ENCODE measurements at regions not wholly inside any gene's neighbourhood (a gene's known extent, or its start where the extent isn't known, plus 50 kb on each side); places are given as distances from the start of the nearest gene placed in this dataset.

DNA sequence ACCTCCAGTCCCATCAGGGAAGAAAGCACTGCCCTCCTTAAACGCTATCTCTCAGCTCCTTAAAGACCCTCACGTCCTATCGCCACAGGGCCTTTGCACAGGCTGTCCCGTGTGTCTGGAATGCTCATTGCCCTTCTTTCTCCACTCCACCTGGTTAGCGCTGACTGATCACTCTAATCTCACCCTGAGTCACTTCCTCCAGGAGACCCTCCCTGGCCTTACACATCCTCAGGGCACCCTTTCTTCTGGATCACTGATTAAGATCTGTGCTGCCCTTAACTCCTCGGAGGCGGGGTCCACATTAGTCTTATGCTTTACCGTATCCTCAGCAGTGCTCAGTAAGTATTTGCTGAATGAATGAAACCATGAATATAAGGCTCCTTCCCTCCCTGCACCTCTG lies 94.7 kb downstream of the SYNE3 start:
- Histone ChIP-seq H3K36me3 (no peaks in the 10 kb centered on the region), H3K4me1 (no peaks in the 10 kb centered on the region), H3K9ac (ENCODE audit: low read depth in 2 of 2, low read length in 2 of 2) (no peak overlapping the region), H3K27me3 (no peaks in the 10 kb centered on the region), H3K27ac (no peak overlapping the region), H3K4me3 (no peak overlapping the region), H3K9me3 (no peaks in the 10 kb centered on the region)
- intact Hi-C loops (cut with DNase I) = no loop called here
- TF ChIP-seq, protein P1, sequence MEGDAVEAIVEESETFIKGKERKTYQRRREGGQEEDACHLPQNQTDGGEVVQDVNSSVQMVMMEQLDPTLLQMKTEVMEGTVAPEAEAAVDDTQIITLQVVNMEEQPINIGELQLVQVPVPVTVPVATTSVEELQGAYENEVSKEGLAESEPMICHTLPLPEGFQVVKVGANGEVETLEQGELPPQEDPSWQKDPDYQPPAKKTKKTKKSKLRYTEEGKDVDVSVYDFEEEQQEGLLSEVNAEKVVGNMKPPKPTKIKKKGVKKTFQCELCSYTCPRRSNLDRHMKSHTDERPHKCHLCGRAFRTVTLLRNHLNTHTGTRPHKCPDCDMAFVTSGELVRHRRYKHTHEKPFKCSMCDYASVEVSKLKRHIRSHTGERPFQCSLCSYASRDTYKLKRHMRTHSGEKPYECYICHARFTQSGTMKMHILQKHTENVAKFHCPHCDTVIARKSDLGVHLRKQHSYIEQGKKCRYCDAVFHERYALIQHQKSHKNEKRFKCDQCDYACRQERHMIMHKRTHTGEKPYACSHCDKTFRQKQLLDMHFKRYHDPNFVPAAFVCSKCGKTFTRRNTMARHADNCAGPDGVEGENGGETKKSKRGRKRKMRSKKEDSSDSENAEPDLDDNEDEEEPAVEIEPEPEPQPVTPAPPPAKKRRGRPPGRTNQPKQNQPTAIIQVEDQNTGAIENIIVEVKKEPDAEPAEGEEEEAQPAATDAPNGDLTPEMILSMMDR (IDR thresholded peaks at IDR 0.05) = no peak
- DNase-seq = no peak

DNA sequence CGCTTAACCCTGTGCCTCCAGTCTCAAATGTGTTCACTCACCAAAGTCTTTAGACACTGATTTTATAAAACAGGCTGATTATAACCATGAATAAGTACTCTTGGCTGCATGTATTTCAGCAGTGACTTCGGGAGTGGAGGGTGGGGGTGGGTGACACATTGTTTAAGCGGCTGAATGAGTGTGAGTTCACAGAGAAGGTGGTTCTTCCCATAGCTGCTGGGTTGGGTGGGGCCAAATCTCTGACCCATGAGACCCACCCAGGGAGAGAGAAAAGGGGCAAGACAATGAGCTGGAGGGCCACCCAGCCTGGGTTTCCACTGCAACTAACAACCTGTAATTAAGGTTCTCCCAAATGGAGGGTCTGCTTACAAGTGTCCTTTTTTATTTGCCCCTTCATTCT lies 96.4 kb downstream of the SYNE3 start:
- no peak overlapping the region for H3K27ac ChIP-seq
- TF ChIP-seq, protein P1 (IDR thresholded peaks at IDR 0.05) = no peak
- H3K9ac ChIP-seq (ENCODE audit: low read depth in 2 of 2, low read length in 2 of 2) = no peak overlapping the region
- no peaks in the 10 kb centered on the region for H3K4me1 ChIP-seq
- no peaks in the 10 kb centered on the region for H3K27me3 ChIP-seq
- H3K4me3 ChIP-seq = no peak overlapping the region
- no peak for DNase-seq
- H3K36me3 ChIP-seq = no peaks in the 10 kb centered on the region
- intact Hi-C loops (cut with DNase I) = no loop called here
- H3K9me3 ChIP-seq = no peaks in the 10 kb centered on the region

DNA sequence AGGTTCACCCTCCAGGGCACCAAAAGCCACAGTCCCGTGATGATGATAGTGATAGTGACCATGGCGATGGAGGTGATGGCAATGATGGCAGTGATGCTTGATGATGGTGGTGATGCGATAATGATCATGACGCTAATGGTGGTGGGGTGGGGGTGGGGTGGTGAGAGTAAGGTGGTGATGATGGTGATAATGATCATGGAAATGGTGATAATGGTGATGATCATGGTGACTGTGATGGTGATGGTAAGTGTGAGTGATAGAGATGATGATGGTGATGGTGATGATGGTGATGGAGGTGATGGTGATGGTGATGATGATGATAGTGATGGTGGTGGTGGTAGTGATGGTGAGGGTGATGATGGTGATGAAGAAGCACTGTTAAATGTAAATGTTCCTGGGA lies 96.9 kb downstream of the SYNE3 start:
- Histone ChIP-seq H3K36me3 (no peaks in the 10 kb centered on the region), H3K9ac (ENCODE audit: low read depth in 2 of 2, low read length in 2 of 2) (no peak overlapping the region), H3K9me3 (no peaks in the 10 kb centered on the region), H3K27me3 (no peaks in the 10 kb centered on the region), H3K4me1 (no peaks in the 10 kb centered on the region), H3K27ac (no peak overlapping the region), H3K4me3 (no peak overlapping the region)
- DNase-seq = no peak
- intact Hi-C loops (cut with DNase I) = no loop called here
- TF ChIP-seq, protein P1 (IDR thresholded peaks at IDR 0.05) = no peak

DNA sequence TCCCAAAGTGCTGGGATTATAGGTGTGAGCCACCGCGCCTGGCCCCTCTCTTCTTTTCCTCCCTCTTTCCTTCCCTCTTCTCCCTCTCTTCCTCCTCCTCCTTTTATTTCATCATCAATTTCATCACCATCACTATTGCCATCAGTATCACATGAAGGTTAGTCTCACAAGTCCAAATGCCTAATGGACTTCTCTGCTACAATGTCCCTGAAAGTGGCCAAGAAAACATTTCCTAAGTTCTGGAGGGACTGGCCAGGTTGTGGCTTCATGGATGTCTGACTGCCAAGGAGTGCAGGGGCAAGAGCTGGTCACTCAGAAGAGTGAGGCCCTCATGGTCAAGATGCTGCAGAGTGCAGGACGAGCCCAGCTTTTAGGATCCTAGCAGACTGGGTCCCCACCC lies 97.6 kb downstream of the SYNE3 start:
- H3K9me3 ChIP-seq = no peaks in the 10 kb centered on the region
- no peak overlapping the region for H3K9ac ChIP-seq (ENCODE audit: low read depth in 2 of 2, low read length in 2 of 2)
- no peaks in the 10 kb centered on the region for H3K27me3 ChIP-seq
- H3K27ac ChIP-seq = no peak overlapping the region
- TF ChIP-seq, protein P1 (IDR thresholded peaks at IDR 0.05) = no peak
- no peaks in the 10 kb centered on the region for H3K4me1 ChIP-seq
- no peak overlapping the region for H3K4me3 ChIP-seq
- intact Hi-C loops (cut with DNase I) = no loop called here
- no peak for DNase-seq
- H3K36me3 ChIP-seq = no peaks in the 10 kb centered on the region

DNA sequence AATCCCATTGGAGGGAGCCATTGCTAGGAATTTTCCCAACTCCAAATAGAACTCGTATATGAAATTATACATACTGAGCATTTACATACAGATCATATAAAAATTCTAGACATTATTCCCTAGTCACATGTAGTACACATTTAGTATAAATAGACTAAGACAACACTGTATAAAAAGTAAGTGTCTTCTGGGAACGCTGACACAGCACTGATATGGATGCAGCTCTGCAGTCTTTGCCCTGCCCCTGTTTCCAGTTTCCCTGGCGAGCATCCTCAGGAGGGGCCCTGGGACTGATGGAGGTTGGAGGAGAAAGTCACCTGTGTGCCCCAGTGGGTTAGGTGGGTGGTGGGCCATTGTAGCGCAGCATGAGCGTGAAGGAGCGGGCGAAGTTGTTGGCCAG lies 97.8 kb upstream of the CLMN start:
- H3K9me3 ChIP-seq = no peaks in the 10 kb centered on the region
- H3K27me3 ChIP-seq = no peaks in the 10 kb centered on the region
- intact Hi-C loops (cut with DNase I) = no loop called here
- H3K9ac ChIP-seq (ENCODE audit: low read depth in 2 of 2, low read length in 2 of 2) = no peak overlapping the region
- H3K4me3 ChIP-seq = no peak overlapping the region
- no peaks in the 10 kb centered on the region for H3K36me3 ChIP-seq
- TF ChIP-seq, protein P1 (IDR thresholded peaks at IDR 0.05) = no peak
- no peaks in the 10 kb centered on the region for H3K4me1 ChIP-seq
- H3K27ac ChIP-seq = no peak overlapping the region
- DNase-seq = no peak

DNA sequence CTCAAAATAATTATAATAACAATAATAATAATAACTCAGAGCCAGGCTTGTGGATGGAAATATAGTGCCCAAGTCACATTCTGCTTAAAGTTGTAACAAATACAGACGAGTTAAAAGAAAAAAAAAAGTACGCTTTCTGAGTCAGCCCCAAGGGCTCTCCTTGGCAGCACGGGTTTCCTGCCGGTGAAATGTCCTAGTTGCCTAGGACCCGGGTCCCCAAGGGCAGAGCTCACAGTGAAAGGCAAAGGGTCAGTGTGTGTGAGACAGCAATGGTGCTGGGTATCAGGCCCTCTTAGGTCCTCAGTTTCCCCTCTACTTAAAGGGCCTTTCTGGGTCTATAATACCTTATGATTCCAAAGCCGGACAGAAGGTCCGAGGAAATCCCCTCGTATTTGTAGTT lies 96.3 kb upstream of the CLMN start:
- H3K36me3 ChIP-seq = no peaks in the 10 kb centered on the region

More for the DNA sequence above, 96.3 kb upstream of the CLMN start:
- no peak overlapping the region for H3K4me3 ChIP-seq
- no peaks in the 10 kb centered on the region for H3K9me3 ChIP-seq
- DNase-seq = no peak
- no peaks in the 10 kb centered on the region for H3K4me1 ChIP-seq
- H3K27me3 ChIP-seq = no peaks in the 10 kb centered on the region
- TF ChIP-seq, protein P1 (IDR thresholded peaks at IDR 0.05) = no peak
- intact Hi-C loops (cut with DNase I) = no loop called here
- no peak overlapping the region for H3K9ac ChIP-seq (ENCODE audit: low read depth in 2 of 2, low read length in 2 of 2)
- H3K27ac ChIP-seq = no peak overlapping the region

Measured in colonic mucosa (tissue), 4 donors.